ENCODE measurements at regions not wholly inside any gene's neighbourhood (a gene's known extent, or its start where the extent isn't known, plus 50 kb on each side); places are given as distances from the start of the nearest gene placed in this dataset.

GRCh38 chr1:184257873-184258272 is 129.0 kb upstream of the C1orf21 start:
- RAD21 ChIA-PET (ENCODE audit: unreplicated experiment), result no interaction called here
- BruUV-seq (replicated peaks), result no TSS peak
- in situ Hi-C loops (cut with MboI), result no loop called here
- POLR2A ChIA-PET, result no interaction called here
- FAIRE-seq (no peak), ATAC-seq (no peak), DNase-seq (ENCODE audit: low read depth, low spot score) (no peak)
- no peaks in the 10 kb centered on the region for H3K36me3 ChIP-seq (ENCODE audit: control insufficient read depth in 2 of 2, insufficient read depth in 2 of 2, low read length in 1 of 2)
- H3K4me2 ChIP-seq (ENCODE audit: control insufficient read depth, insufficient read depth), result no peak overlapping the region
- H3K9me3 ChIP-seq (replicated peaks; ENCODE audit: control insufficient read depth, insufficient read depth, low read length), result no peaks in the 10 kb centered on the region
- H3K27ac ChIP-seq (ENCODE audit: control insufficient read depth, insufficient read depth), result no peak overlapping the region
- H3K27me3 ChIP-seq (replicated peaks in 1 of 2; ENCODE audit: control insufficient read depth in 2 of 2, insufficient read depth in 2 of 2, low read length in 1 of 2), result no peaks in the 10 kb centered on the region
- 17% methylated on average over 5 of the region's 5 CpGs for WGBS (ENCODE audit: insufficient coverage, insufficient replicate concordance, low lambda C conversion rate, missing lambda C conversion rate)
- H3K9ac ChIP-seq (ENCODE audit: control insufficient read depth, insufficient read depth, low read length), result no peak overlapping the region
- H3K79me2 ChIP-seq (ENCODE audit: control insufficient read depth, insufficient read depth, low read length), result no peaks in the 10 kb centered on the region
- H3K4me3 ChIP-seq, result no peak overlapping the region
- intact Hi-C loops (cut with micrococcal nuclease; ENCODE audit: unreplicated experiment), result no loop called here
- SMC1A ChIA-PET (ENCODE audit: uncharacterized antibody, unreplicated experiment), result no interaction called here
- no peak overlapping the region for H2AFZ ChIP-seq (ENCODE audit: control insufficient read depth, low read depth, low read length)
- no peaks in the 10 kb centered on the region for H3K4me1 ChIP-seq (ENCODE audit: control insufficient read depth, insufficient read depth, low read length)
- CTCF ChIA-PET, result no interaction called here
- no peaks in the 10 kb centered on the region for H4K20me1 ChIP-seq (ENCODE audit: control insufficient read depth, insufficient read depth)
- TF ChIP-seq IRF3 (IDR thresholded peaks at IDR 0.05) (no peak), SKIL (IDR thresholded peaks at IDR 0.05; ENCODE audit: low read depth, poor library complexity, severe bottlenecking) (no peak), ZZZ3 (IDR thresholded peaks at IDR 0.05; ENCODE audit: control insufficient read depth, insufficient read length, low read depth) (no peak), BHLHE40 (IDR thresholded peaks at IDR 0.05; ENCODE audit: borderline replicate concordance in 1 of 2, low read depth in 2 of 2, low read length in 1 of 2) (no peak), PBX3 (IDR thresholded peaks at IDR 0.05; ENCODE audit: insufficient replicate concordance, low read depth, low read length) (no peak), SRF (IDR thresholded peaks at IDR 0.05; ENCODE audit: low read depth in 2 of 2, low read length in 2 of 2) (no peak), ZBTB4 (CRISPR knock-in tag; IDR thresholded peaks at IDR 0.05) (no peak), TAF1 (IDR thresholded peaks at IDR 0.05; ENCODE audit: borderline replicate concordance, low read depth, low read length) (no peak), CBX3 (IDR thresholded peaks at IDR 0.05; ENCODE audit: borderline replicate concordance, low read depth) (no peak), SP1 (IDR thresholded peaks at IDR 0.05; ENCODE audit: low read depth, low read length) (no peak), PKNOX1 (IDR thresholded peaks at IDR 0.05) (no peak), CHD4 (IDR thresholded peaks at IDR 0.05) (no peak), NKRF (conservative IDR thresholded peaks at IDR 0.05) (no peak), WRNIP1 (IDR thresholded peaks at IDR 0.05; ENCODE audit: borderline replicate concordance, low read depth, low read length) (no peak)

Data from GM12878 (cell line).